Left colon (tissue), 2 donors: ENCODE measurements at regions not wholly inside any gene's neighbourhood (a gene's known extent, or its start where the extent isn't known, plus 50 kb on each side); places are given as distances from the start of the nearest gene placed in this dataset.
A peak's percentile ranks its signal among the peaks of the same experiment; 100 is the strongest.
"Not testable (repeated sequence)": the region's sequence is repeated elsewhere in the genome, so short reads cannot be mapped to it uniquely, and the experiment has no call there.

ENCODE experiments used
- ATAC-seq: fragments of 200-7000 bp; cut with Tn5 transposase; one replicate; pipeline ENCODE4 v1.9.1; 2020; ENCODE audit warnings: mild to moderate bottlenecking, moderate library complexity
- DNase-seq, 2 donors: peaks; one replicate each; pipeline ENCODE4 v3.0.0-alpha.2; 2020
- intact Hi-C, 2 donors: fragments of 100-400 bp; cut with DNase I in 1 of 2; cut with micrococcal nuclease in 1 of 2; formaldehyde crosslinking; loops; one replicate each; pipeline versions ENCODE4 v1.11.2 to v1.14.0; 2022; cut with DNase I, micrococcal nuclease
- donor health status: DM: no; HTN: no; CAD: no.
- donor health status: DM: yes; HTN: yes; CAD: no.

DNA sequence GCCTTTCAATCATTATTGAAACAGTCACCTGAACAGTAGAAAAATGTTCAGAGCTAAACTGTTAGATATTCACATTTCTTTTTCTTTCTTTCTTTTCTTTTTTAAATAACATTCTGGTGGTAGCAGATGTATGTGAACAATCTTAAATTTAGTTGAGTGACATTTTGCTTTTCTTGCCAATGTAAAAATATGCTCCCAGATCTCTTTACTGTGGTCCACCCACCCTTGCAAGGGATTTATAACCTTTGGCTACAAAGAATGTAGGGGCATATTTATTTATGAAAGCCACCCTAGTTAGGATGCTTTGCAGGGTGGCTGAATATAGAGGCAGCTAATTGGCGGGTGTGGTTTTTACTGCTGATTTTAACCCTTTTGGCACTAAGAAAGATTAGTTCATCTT, 473.9 kb downstream of the MFSD1 start:
- intact Hi-C loops = no loop called here
- DNase-seq = no peak
- ATAC-seq = no peak

DNA sequence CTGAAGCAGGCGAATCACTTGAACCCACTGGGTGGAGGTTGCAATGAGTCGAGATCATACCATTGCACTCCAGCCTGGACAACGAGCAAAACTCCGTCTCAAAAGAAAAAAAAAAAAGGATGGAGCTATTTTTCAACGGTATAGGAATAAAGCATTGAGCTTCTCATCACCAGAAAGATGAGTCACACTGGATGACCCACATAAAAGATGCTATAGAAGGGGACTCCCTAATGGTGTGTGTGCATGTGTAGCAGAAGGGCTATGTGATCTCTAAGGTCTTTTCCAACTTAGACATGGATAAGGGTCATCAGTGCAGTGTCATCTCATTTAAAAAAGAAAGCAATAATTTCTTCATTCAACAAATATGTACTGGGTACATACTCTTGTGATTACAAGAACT, 476.0 kb downstream of the MFSD1 start:
- intact Hi-C loops = no loop called here
- no peak for DNase-seq
- no peak for ATAC-seq

DNA sequence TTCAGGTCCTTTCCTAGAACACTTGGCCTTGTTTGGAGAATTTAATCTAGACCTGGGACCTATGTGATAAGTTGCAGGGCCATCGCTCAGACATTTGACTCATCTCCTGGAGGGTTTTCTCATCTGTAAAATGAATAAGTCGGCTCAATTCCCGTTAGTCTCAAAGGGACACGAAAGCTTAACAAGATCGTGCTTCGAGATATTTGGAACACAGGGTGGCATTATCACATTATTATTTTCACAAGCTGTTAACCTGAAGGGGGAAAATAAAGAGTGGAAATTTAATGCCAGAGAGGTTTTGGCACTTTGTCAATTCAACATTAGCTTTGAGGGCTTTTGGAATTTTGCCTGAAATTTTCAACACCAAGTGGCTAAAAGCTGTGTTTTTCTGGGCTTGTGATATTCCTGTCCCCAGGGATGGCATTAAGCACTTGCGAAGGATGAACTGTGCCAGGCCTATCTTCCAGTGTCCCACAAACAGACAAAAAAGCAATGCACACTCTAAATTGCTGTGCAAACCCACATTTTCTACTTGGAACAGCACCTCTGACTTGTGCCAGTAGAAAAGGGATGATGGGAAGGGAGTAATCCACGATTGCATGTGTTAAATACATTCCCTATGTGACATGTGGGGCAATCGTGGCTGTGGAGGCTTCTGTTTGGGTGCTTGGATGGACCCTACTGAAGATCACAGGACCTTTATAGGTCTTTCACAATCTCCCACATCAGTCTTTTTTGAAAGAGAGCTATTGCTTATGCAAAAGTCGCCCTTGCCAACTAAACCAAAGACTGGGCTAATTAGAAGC, 478.7 kb downstream of the MFSD1 start:
- intact Hi-C loops = no loop called here
- DNase-seq (no peak), ATAC-seq (no peak)

DNA sequence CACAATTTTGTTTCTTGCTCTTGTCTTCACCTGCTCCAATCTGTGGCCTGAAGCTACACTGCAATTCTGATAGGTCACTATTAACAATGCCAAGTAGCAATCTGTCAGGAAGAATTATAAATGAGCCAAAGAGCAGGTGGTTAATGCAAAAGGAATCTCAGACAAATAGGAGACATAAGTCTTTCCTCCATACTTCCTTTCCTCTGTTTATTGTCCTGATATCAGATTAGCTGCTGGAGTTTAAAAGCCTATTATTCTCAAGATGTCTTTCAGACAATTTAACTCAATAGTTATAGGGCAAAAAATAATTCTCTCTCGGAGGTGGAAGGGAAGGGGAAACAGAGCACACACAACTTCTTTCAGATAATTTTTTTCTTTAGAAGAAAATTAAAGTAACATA, 491.6 kb downstream of the MFSD1 start:
- no peak for ATAC-seq
- no peak for DNase-seq
- intact Hi-C loops = no loop called here

DNA sequence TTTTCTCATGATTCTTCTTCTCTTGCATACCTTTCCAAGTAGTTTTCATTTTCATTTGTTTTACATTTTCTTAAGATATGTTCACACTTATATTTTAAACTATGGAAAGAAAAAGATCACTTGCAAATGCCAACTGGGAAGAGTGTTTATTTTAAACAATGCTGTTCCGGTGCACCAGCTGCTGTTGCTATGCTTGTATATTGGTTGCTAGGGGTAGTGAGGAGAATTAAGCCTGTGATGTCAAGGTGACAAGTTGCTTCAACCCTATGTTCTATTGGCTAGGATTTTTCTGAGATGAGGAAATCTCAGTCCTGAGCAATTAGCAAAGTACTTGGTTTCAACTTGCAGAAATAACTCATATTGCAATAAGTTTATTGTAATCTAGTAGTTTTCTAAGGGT, 500.1 kb downstream of the MFSD1 start:
- DNase-seq = no peak
- ATAC-seq = no peak
- intact Hi-C loops = no loop called here

DNA sequence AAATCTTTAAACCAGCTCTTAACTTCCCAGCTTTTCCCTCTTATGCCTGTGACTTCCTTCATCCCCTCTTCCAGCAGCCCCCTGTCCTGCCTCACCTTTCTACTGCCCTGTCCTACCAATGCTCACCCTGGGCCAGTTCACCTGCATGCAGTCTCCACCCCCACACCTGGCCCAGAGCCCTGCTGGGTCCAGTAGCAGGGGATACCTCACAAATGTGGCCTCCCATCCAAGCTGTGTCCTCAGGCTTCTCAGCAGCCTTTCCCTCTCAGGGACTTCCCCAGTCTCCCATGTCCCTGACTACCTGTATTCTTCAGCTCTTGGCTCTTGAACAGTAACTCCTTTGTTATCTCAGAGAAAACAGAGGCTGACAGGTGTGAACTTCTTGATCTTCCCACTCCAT, 503.2 kb downstream of the MFSD1 start:
- ATAC-seq (no peak), DNase-seq (no peak)
- intact Hi-C loops = no loop called here

DNA sequence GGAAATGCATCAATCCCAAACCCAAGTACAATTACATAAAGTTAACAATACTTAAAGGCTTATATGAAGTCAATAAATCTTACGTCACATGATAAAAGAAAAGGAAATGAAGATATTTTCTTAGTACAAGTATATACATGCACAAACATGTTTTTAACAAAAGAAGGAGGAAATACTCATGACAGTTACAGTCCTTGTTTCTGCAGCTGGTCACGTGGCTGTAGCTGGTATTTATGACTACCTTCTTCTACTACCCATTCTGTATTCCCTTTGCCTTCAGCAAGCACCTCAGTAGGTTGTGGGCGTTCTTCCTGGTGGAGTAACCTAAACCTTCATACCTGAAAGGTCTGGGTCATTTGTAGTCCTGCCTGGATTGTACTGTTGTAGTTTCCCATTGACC, 514.9 kb downstream of the MFSD1 start:
- intact Hi-C loops, DNase-seq, ATAC-seq: not testable (repeated sequence)

DNA sequence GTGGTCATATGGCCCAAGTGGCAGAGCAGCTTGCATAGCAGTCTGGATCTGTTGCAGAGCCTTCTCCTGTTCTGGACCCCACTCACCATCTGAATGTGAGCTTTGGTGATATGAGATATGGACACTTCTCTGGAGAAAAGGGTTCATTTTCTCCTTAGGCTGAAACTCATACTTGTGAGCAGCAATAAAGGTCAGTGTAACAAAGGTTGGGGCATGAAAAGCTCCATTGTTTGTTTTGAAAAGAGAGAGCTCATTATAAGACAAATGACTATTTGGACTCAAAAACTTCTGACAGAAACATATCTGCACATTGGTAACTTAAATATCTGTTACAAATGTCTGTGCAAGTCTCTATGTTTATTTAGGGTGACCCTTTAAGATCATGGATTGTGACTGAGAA, 517.3 kb downstream of the MFSD1 start:
- intact Hi-C loops = no loop called here
- ATAC-seq = no peak
- DNase-seq = no peak

DNA sequence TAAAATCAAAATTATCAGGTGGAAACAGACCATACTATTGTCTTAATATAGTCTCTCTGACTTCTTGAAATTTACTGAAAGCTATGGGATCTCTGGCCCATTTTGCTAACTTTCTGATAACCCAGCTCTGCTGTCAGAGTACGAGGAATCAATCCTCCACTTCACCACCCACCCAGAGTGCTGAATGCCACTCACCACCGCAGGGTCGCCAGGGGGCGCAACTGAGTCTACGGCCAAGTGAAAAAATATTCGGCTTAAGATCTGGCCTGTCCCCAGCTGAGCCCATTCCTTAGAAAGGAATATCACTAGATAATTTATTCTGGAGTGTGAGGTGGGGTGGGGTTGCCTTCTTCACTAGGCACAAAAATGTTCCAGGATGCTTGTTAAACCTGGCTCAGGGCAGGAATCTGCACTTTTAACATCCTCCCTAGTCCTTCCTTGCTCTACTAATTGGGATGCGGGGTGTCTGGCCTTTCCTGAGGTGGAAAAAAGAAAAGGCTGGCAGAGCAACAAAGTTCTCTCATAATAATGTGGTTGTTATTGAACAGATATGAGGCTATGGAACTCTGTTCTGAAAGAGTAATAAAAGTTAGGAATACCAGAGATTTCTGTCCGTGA, 520.6 kb downstream of the MFSD1 start:
- intact Hi-C loops = no loop called here
- DNase-seq (peak in 1 of 2 donors; percentile 15), ATAC-seq (no peak)

DNA sequence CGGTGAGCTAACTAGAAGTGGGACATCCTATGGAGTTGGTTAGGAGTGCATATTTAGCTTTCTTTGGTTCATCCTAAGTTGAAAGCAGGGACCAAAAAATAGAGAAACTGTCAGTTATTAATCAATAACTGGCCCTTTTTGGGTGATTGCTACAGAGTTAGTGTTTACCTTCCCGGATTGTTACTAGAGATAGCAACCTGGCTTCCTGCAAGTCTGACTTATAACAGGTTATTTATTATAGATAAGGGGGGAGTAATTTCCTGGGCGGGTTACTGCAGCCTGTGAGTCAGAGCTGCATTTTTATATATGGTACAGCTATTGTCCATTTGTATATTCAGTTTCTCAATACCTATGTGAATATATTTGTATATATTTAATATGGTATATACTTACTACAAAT, 522.0 kb downstream of the MFSD1 start:
- ATAC-seq = no peak
- intact Hi-C loops = no loop called here
- DNase-seq = no peak

DNA sequence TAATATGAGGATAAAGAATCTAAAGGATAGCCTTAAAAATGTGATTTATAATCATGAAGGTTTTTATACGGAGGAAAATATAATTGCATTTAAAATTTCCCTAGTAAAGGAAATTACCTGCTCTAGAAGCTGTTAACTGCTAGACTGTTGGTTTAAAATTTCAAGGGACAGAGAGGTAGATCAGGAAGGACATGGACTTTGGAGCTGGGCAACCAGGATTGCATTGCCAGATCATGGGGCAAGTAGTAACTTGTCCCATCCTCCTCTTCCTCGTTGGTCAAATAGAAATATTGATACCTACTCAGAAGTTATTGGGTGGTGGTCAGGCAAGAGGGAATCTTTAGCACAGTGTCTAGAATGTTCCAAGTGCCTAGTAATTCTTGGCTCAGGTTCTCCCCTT, 525.1 kb downstream of the MFSD1 start:
- DNase-seq (no peak), ATAC-seq (no peak)
- intact Hi-C loops = no loop called here

DNA sequence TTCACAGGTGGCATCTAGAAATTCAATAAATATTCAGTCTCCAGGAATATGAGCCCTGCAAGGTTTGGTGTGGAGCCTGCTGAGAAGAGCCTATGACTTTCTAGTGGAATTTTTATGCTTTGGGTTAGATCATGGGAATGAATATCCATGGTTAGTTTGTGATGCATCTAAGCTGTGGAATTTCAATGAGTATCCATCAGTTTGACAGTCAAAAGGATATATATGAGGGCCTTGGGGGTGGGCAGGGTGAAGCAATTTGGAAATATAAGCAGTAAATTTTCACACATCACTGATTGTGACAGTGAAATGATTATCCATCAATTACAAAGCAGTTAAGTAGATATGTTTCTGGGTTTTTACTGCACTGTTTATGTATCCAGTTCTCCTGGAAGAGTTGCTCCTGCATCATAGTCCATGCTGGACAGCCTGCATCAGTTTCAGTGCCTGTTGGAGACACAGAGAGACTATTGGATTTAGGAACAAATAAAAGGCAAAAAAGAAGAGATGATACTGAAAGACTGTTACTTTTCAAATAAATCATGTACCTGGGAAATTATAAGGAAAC, 530.8 kb downstream of the MFSD1 start:
- DNase-seq = no peak
- intact Hi-C loops = no loop called here
- no peak for ATAC-seq

DNA sequence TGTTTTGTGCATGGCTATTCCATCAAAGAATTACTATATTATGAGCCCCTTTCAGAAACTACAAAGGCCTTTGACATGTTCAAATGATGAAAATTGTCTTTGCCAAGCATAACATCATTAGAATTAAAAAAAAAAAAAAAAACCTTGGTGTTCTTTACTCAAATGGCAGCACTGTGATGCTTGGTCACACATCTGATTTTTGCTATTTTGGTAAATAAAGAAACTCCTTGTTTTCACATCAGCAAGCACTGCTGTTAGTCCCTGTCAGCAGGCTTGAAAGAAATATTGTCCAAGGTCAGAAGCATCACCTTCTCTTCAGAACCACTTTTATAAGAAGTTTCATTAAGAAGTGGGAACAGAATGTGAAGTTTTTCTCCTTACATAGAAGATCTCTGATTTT, 537.3 kb downstream of the MFSD1 start:
- ATAC-seq (no peak), DNase-seq (no peak)
- intact Hi-C loops = no loop called here

DNA sequence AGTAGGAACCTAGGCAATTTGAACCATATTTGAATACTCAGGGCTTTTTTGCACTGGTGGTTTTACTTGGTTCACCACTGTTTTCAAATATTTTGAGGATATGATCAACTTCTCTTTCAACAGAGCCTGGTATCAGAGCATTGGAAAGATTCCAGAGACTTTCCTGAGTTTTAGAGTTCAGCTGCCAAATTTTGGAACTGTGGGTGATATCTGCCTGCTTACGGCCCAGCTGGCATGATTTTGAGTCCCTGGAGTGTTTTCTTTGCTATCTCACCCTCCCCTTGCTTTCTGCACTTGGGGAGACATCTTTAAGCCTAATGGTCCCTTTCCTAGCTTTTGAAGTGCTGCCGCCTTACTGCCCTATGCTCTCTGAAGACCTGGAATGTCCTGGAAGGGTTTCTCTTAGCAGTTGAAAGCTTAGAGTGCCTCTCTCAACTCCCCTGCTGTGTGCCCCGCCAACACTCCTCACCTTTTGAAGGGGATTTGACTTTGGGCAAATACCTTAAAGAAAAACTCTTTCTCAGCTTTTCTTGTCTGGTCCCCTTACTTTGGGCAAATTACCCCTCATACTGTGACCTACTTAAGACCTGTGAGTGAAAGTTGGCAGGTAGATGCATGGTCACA, 539.1 kb downstream of the MFSD1 start:
- intact Hi-C loops = no loop called here
- ATAC-seq (no peak), DNase-seq (no peak)

DNA sequence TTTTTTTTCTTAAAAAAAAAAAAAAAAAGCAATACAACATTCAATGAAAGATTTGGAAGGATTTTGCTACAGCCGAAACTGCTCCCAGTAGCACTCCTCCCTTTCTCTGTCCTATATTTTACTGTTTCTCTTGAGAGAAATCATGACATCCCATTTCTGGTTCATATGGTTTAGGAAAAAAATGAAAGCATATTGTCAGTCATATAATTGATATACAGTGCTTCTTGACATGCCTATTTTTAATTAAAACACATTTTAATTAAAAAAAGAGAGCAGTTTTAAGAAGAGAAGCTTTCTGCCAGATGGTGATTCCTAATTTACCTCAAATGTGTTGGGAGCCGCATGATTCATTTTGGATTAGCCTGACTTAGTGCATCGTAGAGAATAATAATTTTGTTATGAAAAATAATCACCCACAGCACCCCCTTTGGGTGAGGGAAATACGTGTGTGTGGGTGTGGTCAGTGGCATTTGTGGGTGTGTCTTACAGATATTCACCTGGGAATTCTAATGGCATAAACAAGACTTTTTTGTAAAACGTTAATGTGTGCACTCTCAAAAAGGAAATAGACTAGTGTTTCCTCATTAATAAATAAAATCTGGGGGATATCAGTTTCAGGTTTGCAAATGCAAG, 544.5 kb downstream of the MFSD1 start:
- DNase-seq (no peak), ATAC-seq (no peak)
- intact Hi-C loops = no loop called here

DNA sequence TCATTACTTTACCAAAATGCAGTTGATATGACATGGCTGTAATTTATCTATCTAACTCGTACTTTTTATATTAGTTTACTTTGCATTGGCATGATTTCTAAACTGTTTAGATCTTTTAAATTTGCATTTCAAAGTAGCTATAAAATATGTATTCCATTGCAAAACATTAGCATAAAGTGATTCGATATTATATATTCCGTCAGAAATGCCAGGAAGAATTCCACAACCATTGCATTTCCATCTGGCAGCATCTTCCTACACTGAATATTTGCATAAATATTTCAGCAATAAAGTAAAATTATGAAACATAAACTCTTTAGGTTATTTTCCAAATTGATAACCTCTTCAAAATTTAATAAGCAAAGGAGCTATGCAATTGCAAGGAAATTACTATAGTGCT, 546.6 kb downstream of the MFSD1 start:
- intact Hi-C loops = no loop called here
- ATAC-seq = no peak
- no peak for DNase-seq

DNA sequence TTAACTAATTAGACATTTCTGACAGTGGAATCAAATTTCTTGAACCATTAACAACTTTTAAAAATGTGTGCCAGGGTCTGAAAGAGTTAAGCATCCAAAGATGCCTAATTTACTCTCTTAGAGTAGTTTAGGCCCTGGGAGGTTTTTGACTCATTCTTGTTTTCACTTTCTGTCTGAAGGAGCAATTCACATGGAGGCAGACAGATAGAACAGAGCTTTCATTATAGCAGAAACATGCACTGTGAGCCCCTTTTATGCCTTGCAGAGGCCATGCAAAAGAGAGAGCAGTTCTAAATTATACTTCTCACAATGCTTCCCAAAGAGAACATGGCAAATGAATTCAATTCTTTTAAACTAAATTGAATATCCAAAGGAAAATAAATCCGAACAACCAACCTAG, 554.8 kb downstream of the MFSD1 start:
- intact Hi-C loops = no loop called here
- no peak for ATAC-seq
- DNase-seq = no peak

DNA sequence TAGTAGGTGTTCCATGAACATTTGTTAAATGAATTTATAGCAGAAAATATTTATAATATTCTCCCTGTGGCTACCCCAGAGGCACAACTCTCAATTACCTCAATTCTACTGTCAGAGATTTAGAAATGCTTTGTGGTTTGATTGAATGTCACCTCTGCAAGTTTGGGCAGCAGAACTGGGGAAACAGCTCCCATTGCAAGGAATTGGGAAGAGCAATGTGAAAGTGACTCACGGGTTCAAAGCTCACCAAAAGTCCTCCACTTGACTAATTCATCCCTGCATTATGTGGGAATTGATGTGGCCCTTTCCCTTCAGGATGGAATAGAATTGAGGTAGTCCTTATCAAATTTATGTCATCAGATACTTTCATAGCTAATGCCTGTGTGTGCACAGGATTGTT, 562.7 kb downstream of the MFSD1 start:
- intact Hi-C loops = no loop called here
- ATAC-seq (no peak), DNase-seq (no peak)

DNA sequence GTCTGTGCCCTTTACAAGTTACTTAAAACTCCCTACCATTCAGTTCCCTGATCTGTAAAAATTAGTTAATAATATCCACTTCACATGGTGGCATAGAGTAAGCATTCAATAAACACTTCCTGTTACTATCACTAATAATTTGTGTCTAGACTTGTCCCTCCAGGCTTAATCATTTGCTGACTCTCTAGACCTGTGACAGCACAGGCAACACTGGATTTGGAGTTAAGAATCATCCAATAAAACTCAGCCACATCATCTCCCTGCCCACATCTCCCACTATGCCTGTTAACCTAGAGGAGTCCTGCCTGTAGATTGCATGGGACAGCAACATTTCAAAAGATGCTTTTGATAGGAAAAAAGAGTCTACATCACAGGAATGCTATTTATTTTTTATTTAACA, 564.6 kb downstream of the MFSD1 start:
- ATAC-seq = no peak
- DNase-seq = no peak
- intact Hi-C loops = no loop called here

DNA sequence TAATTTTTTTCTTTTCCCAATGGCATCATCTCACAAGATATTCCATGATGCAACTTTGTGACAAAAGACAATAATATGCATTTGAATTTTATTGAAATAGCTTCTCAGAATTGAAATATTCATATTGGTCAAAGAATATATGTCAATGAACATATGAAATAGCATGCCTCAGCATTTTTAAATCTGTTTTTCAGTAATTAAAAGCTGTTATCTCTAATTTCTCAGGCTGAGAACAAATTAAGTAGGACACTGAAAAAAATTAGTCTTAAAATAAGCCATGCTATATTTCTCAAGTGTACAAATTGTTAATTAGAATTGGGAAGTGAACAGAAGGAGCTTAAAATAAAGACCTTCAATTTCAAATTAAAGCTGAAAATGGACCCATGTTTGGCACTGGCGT, 570.1 kb downstream of the MFSD1 start:
- no peak for ATAC-seq
- intact Hi-C loops = no loop called here
- DNase-seq = no peak
